NCI-H774 (cell line): ENCODE measurements at regions not wholly inside any gene's neighbourhood (a gene's known extent, or its start where the extent isn't known, plus 50 kb on each side); places are given as distances from the start of the nearest gene placed in this dataset.

Source experiments
- DNase-seq: peaks from one replicate; lab custom pipeline; 2025; lab: John Stamatoyannopoulos, UW

- DNase-seq = no peak
These were observed 59.1 kb upstream of the GALNT13 start for GRCh38 chr2:153812632-153813031.

GRCh38 chr2:153818242-153818641, 53.5 kb upstream of the GALNT13 start:
- no peak for DNase-seq

GRCh38 chr2:153819074-153819473, 52.6 kb upstream of the GALNT13 start:
- no peak for DNase-seq

GRCh38 chr2:153819501-153819900, 52.2 kb upstream of the GALNT13 start:
- no peak for DNase-seq
